GM23338 (cell line): ENCODE measurements at regions not wholly inside any gene's neighbourhood (a gene's known extent, or its start where the extent isn't known, plus 50 kb on each side); places are given as distances from the start of the nearest gene placed in this dataset.

ENCODE experiments used
- ATAC-seq: fragments of 200-7000 bp; cut with Tn5 transposase; 3 replicates; pipeline ENCODE4 v1.9.1; 2020
- DNase-seq: peaks from one replicate; pipeline ENCODE4 v3.0.0-alpha.2; 2015; ENCODE audit warnings: low spot score
- H2AFZ ChIP-seq: fragments of 200-600 bp; sonication (generic); 2 replicates; pipeline ENCODE4 v1.8.0; 2016; ENCODE audit warnings: antibody characterized with exemption, mild to moderate bottlenecking, moderate library complexity
- H3F3A ChIP-seq: fragments of 200-600 bp; sonication (generic); replicated peaks from 2 replicates; pipeline ENCODE4 v1.8.0; 2017; ENCODE audit warnings: antibody characterized with exemption, mixed run types, low read depth
- H3K27ac ChIP-seq: fragments of 200-600 bp; sonication (generic); 2 replicates; pipeline ENCODE4 v1.6.1; 2016; ENCODE audit warnings: low read depth
- H3K27me3 ChIP-seq: fragments of 200-600 bp; sonication (generic); 2 replicates; pipeline ENCODE4 v1.8.0; 2016; ENCODE audit warnings: mild to moderate bottlenecking, mixed run types, moderate library complexity; ENCODE audit not compliant: insufficient read depth
- H3K36me3 ChIP-seq: fragments of 200-600 bp; sonication (generic); 2 replicates; pipeline ENCODE4 v1.8.0; 2016; ENCODE audit warnings: mild to moderate bottlenecking; ENCODE audit not compliant: insufficient read depth
- H3K4me1 ChIP-seq: fragments of 200-600 bp; sonication (generic); 2 replicates; pipeline ENCODE4 v1.8.0; 2016; ENCODE audit warnings: mild to moderate bottlenecking, moderate library complexity; ENCODE audit not compliant: insufficient read depth
- H3K4me2 ChIP-seq: fragments of 200-600 bp; sonication (generic); 2 replicates; pipeline ENCODE4 v1.7.1; 2017; ENCODE audit warnings: mixed run types
- H3K4me3 ChIP-seq: fragments of 200-600 bp; sonication (generic); 2 replicates; pipeline ENCODE4 v1.6.1; 2016; ENCODE audit warnings: mixed run types
- H3K79me2 ChIP-seq: fragments of 200-600 bp; sonication (generic); replicated peaks from 2 replicates; pipeline ENCODE4 v1.8.0; 2017; ENCODE audit warnings: mild to moderate bottlenecking; ENCODE audit not compliant: insufficient read depth
- H3K9me2 ChIP-seq: fragments of 200-600 bp; sonication (generic); 2 replicates; pipeline ENCODE4 v1.8.0; 2017; ENCODE audit not compliant: insufficient read depth
- H4K20me1 ChIP-seq: fragments of 200-600 bp; sonication (generic); replicated peaks from 2 replicates; pipeline ENCODE4 v1.8.0; 2017; ENCODE audit warnings: mild to moderate bottlenecking; ENCODE audit not compliant: insufficient read depth
- H3K27ac Mint-ChIP-seq: 2 replicates; pipeline ENCODE4 v1.8.0; 2020; ENCODE audit warnings: inconsistent platforms, mild to moderate bottlenecking, moderate library complexity, mixed read lengths
- H3K27me3 Mint-ChIP-seq: 3 replicates; pipeline ENCODE4 v1.8.0; 2022; ENCODE audit warnings: low read depth, mild to moderate bottlenecking, moderate library complexity, mixed read lengths, inconsistent platforms; ENCODE audit not compliant: insufficient read depth, poor library complexity
- H3K36me3 Mint-ChIP-seq: 3 replicates; pipeline ENCODE4 v1.8.0; 2021; ENCODE audit warnings: low read depth, mild to moderate bottlenecking, inconsistent platforms, moderate library complexity, mixed read lengths
- H3K4me1 Mint-ChIP-seq: 3 replicates; pipeline ENCODE4 v1.8.0; 2020; ENCODE audit warnings: mild to moderate bottlenecking, inconsistent platforms, mixed read lengths
- H3K4me3 Mint-ChIP-seq: 3 replicates; pipeline ENCODE4 v1.8.0; 2021; ENCODE audit warnings: moderate library complexity, mild to moderate bottlenecking, inconsistent platforms, mixed read lengths
- H3K9me3 Mint-ChIP-seq: 3 replicates; pipeline ENCODE4 v1.8.0; 2020; ENCODE audit warnings: moderate library complexity, mild to moderate bottlenecking, inconsistent platforms, mixed read lengths
- EZH2phosphoT487 ChIP-seq: fragments of 200-600 bp; sonication (generic); IDR thresholded peaks from one replicate; pipeline ENCODE4 v1.8.1; 2018; ENCODE audit warnings: antibody characterized with exemption; ENCODE audit not compliant: unreplicated experiment
- JUNB ChIP-seq: IDR thresholded peaks from one replicate; pipeline ENCODE4 v1.6.1; 2016; ENCODE audit warnings: antibody characterized with exemption; ENCODE audit not compliant: unreplicated experiment
- POLR2AphosphoS5 ChIP-seq: IDR thresholded peaks from 2 replicates; pipeline ENCODE4 v1.6.1; 2016; ENCODE audit warnings: antibody characterized with exemption, low read depth
- STAT1 ChIP-seq: IDR thresholded peaks from one replicate; pipeline ENCODE4 v1.6.1; 2016; ENCODE audit warnings: antibody characterized with exemption; ENCODE audit not compliant: unreplicated experiment
- ZNF114 ChIP-seq: fragments of 250-450 bp; sonication (Bioruptor Pico); IDR thresholded peaks from 2 replicates; pipeline ENCODE4 v1.5.0; 2020; ENCODE audit warnings: mild to moderate bottlenecking, moderate library complexity
- ZNF331 ChIP-seq: fragments of 250-450 bp; sonication (Bioruptor Pico); IDR thresholded peaks from 2 replicates; pipeline ENCODE4 v1.5.0; 2020; ENCODE audit warnings: low read depth, mild to moderate bottlenecking, moderate library complexity
- TF ChIP-seq, protein P1 (sequence below): IDR thresholded peaks from 2 replicates; pipeline ENCODE4 v1.6.1; 2016; ENCODE audit warnings: antibody characterized with exemption

- no peaks in the 10 kb centered on the region for H3K4me1 ChIP-seq
- no peak overlapping the region for H3K4me3 ChIP-seq
- TF ChIP-seq EZH2phosphoT487 (no peak), STAT1 (no peak), ZNF331 (CRISPR knock-in tag) (no peak)
- no peak overlapping the region for H3K4me3 Mint-ChIP-seq
- no peaks in the 10 kb centered on the region for H3K27me3 ChIP-seq
- H3K79me2 ChIP-seq = no peaks in the 10 kb centered on the region
- H3K9me2 ChIP-seq = no peaks in the 10 kb centered on the region
- no peaks in the 10 kb centered on the region for H4K20me1 ChIP-seq
- no peaks in the 10 kb centered on the region for H3K27me3 Mint-ChIP-seq
- DNase-seq = no peak
- H3K4me1 Mint-ChIP-seq = peaks cover 9% of the 10 kb centered on the region
- no peak overlapping the region for H3K4me2 ChIP-seq
- no peak overlapping the region for H3K27ac Mint-ChIP-seq
- no peak overlapping the region for H3K27ac ChIP-seq
- no peaks in the 10 kb centered on the region for H3K36me3 ChIP-seq
- ATAC-seq = no peak
- no peaks in the 10 kb centered on the region for H3K9me3 Mint-ChIP-seq
- no peak overlapping the region for H2AFZ ChIP-seq
- H3K36me3 Mint-ChIP-seq = no peaks in the 10 kb centered on the region; the same call in 2 of the 3 replicates
- H3F3A ChIP-seq = no peaks in the 10 kb centered on the region
Observed at GRCh38 chr4:164212714-164213113, 541.2 kb upstream of the SMIM31 start.

DNA sequence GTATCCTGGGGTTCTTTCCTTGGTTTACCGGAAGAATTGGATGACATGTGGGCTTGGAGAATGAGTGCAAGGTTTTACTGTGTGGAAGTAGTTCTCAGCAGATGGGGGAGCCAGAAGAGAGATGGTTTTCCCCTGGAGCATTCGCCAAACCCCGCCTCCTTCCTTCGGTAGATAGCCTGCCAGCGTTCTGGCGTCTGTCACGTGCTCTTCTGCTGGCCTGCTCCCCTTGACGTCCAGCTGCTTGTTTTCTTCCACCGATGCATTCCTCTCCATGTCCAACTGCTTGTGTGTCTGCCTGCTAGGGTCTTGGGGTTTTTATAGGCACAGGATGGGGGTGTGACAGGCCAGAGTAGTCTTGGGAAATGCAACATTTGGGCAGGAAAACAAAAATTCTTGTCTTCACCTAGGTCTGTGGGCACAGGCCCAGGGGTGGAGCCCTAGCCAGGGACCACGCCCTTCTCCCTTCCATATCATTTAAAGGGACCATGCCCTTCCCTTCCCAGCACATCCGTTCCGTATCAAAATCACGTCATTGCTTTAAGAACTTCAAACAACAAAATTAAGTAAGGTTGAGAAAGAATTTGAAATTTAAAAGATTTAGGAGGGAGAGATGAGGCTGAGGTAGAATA lies 538.7 kb upstream of the SMIM31 start:
- Histone ChIP-seq H3K36me3 (no peaks in the 10 kb centered on the region), H3K4me1 (no peaks in the 10 kb centered on the region), H3F3A (no peaks in the 10 kb centered on the region), H3K79me2 (no peaks in the 10 kb centered on the region), H3K27me3 (no peaks in the 10 kb centered on the region), H4K20me1 (no peaks in the 10 kb centered on the region), H3K9me2 (no peaks in the 10 kb centered on the region), H3K4me2 (no peak overlapping the region), H2AFZ (peak overlapping the region; percentile 35; the same call in 1 of the 2 replicates), H3K4me3 (no peak overlapping the region), H3K27ac (no peak overlapping the region)
- Mint-ChIP-seq H3K27ac (no peak overlapping the region), H3K4me3 (no peak overlapping the region), H3K9me3 (peaks cover 3% of the 10 kb centered on the region), H3K4me1 (peaks cover 4% of the 10 kb centered on the region; the same call in 1 of the 3 replicates), H3K27me3 (no peaks in the 10 kb centered on the region), H3K36me3 (peaks cover 4% of the 10 kb centered on the region; the same call in 2 of the 3 replicates)
- no peak; the same call in 1 of the 3 replicates for ATAC-seq
- no peak for TF ChIP-seq JUNB
- DNase-seq = peak; percentile 29

DNA sequence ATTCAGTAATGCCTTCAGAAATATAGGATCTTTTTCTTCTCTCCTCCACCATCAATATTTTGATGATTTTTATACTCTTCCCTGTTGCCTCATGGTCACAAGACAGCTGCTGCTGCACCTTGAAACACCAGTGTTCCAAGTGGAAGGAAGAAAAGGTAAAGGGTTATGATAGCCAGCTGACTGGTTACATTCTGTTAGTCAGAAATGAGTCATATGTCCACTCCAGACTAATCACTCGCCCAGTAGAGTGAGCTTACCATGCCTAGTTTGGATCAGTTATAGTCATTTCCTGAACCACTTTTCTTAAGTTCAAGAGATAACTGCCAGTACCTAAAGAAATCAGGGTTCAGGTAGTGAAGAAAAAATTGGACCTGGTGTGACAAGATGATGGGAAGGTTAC lies 532.3 kb upstream of the SMIM31 start:
- no peak overlapping the region for H3K27ac ChIP-seq
- no peak overlapping the region for H3K4me3 ChIP-seq
- TF ChIP-seq JUNB (no peak), ZNF114 (CRISPR knock-in tag) (no peak), POLR2AphosphoS5 (no peak)
- TF ChIP-seq, protein P1, sequence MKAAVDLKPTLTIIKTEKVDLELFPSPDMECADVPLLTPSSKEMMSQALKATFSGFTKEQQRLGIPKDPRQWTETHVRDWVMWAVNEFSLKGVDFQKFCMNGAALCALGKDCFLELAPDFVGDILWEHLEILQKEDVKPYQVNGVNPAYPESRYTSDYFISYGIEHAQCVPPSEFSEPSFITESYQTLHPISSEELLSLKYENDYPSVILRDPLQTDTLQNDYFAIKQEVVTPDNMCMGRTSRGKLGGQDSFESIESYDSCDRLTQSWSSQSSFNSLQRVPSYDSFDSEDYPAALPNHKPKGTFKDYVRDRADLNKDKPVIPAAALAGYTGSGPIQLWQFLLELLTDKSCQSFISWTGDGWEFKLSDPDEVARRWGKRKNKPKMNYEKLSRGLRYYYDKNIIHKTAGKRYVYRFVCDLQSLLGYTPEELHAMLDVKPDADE = no peak
- H2AFZ ChIP-seq = no peak overlapping the region
- peaks cover 4% of the 10 kb centered on the region; the same call in 2 of the 3 replicates for H3K36me3 Mint-ChIP-seq
- H3K27me3 Mint-ChIP-seq = no peaks in the 10 kb centered on the region
- H3K4me1 Mint-ChIP-seq = no peaks in the 10 kb centered on the region
- no peak overlapping the region for H3K4me2 ChIP-seq
- no peak overlapping the region for H3K4me3 Mint-ChIP-seq
- H3K9me3 Mint-ChIP-seq = peaks cover 3% of the 10 kb centered on the region
- no peaks in the 10 kb centered on the region for H3F3A ChIP-seq
- no peak overlapping the region for H3K27ac Mint-ChIP-seq
- H3K79me2 ChIP-seq = no peaks in the 10 kb centered on the region
- H3K36me3 ChIP-seq = no peaks in the 10 kb centered on the region
- H3K4me1 ChIP-seq = no peaks in the 10 kb centered on the region
- H3K27me3 ChIP-seq = no peaks in the 10 kb centered on the region
- ATAC-seq (no peak), DNase-seq (no peak)
- no peaks in the 10 kb centered on the region for H3K9me2 ChIP-seq
- no peaks in the 10 kb centered on the region for H4K20me1 ChIP-seq
